Astrocyte of the spinal cord (primary cell): ENCODE measurements at regions not wholly inside any gene's neighbourhood (a gene's known extent, or its start where the extent isn't known, plus 50 kb on each side); places are given as distances from the start of the nearest gene placed in this dataset.
A peak's percentile ranks its signal among the peaks of the same experiment; 100 is the strongest.

Source experiments
- DNase-seq: peaks from one replicate; pipeline ENCODE4 v3.0.0; 2011; ENCODE audit warnings: low read depth, low spot score
- H3K4me3 ChIP-seq: 2 replicates; pipeline ENCODE4 v1.5.1; 2011; ENCODE audit warnings: low read depth, mild to moderate bottlenecking, low read length, moderate library complexity
- CTCF ChIP-seq: IDR thresholded peaks from 2 replicates; pipeline ENCODE4 v1.5.1; 2012; ENCODE audit warnings: low read depth, mild to moderate bottlenecking, low read length, inconsistent platforms
- in situ Hi-C: cut with HindIII; loops from 2 replicates; pipeline ENCODE4 v1.10.0; 2017; ENCODE audit warnings: low sequenced_read_pairs

DNA sequence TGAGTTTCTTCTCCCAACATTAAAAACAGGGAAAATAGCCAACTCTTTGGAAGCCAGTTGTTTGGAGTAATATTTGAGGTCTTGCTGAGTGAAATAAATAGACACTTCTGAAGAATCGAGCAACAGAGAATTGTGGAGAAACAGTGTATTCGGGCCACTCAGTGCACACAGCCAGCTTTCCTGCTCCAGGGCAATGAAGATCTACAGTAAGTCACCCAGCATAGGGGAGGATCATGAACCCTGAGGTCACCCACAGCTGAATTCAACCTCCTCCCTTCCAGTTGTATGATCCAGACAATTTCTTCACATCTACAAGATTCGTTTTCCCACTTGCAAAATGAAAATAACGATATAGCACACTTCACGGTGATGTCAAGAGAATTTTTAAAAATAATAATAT is 161.7 kb upstream of the BCL6 start:
- no peak overlapping the region for H3K4me3 ChIP-seq
- TF ChIP-seq CTCF, result no peak
- in situ Hi-C loops, result no loop called here
- DNase-seq, result no peak

DNA sequence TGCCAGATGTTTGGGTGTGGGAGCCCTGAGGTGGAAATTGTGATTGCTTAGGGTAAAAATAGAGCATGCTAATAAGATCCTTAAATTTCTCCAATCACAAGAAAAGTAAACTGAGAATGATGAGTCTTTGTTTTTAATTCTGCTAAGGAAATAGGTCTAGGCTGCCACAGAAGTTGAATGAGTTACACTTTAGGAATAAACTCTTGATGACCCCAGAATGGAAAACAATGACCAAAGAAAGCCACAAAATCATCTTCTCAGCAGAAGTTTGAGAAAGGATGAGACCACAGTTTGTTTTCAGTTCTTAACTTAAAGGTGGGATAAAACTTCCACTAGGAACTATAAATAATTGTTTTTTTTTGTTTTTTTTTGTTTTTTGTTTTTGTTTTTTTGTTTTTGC is 164.6 kb upstream of the BCL6 start:
- no peak overlapping the region for H3K4me3 ChIP-seq
- no peak for TF ChIP-seq CTCF
- peak; percentile 25 for DNase-seq
- in situ Hi-C loops, result no loop called here

DNA sequence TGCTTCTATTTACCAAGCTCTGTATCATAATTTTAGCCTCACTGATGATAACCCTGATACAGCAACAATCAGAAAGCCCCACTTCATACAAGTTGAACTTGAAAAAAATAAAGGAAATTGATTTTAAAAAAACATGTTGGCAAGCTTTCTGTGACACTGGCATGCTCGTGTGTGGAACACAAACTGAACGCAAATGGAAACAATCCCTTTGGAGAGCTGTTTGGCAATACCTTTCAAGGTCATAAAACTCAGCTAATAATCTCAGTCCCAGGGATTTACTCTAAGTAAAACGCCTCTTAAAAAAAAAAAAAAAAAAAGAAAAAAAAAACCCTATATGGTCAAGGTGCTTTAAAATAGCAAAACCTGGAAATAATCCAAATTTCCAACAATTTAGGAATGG is 166.7 kb upstream of the BCL6 start:
- H3K4me3 ChIP-seq, result no peak overlapping the region
- no peak for DNase-seq
- in situ Hi-C loops, result no loop called here
- no peak for TF ChIP-seq CTCF

GRCh38 chr3:187913617-187914033 is 168.4 kb upstream of the BCL6 start:
- in situ Hi-C loops, result no loop called here
- no peak overlapping the region for H3K4me3 ChIP-seq
- no peak for TF ChIP-seq CTCF
- peak; percentile 52 for DNase-seq

GRCh38 chr3:187914231-187914630 is 169.0 kb upstream of the BCL6 start:
- DNase-seq, result no peak
- no peak for TF ChIP-seq CTCF
- in situ Hi-C loops, result no loop called here
- no peak overlapping the region for H3K4me3 ChIP-seq

DNA sequence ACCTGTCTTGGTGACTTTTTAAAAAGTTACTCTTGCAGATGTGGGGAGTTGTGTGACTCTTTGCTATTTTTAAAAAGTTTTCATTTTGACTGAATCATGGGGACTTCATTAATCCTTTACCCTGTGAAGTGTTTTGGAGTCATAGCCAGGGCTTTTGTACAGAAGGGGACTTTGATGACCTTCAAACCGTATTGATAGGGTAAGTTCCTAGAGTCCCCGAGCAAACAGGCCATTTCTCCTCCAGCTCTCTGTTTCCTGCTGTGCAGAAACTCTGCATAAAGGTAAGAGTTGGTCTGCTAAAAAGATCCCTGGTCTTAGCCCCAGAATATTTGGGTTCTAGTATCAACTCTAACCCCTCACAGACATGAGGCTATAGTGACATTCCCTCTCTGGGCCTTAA is 170.8 kb upstream of the BCL6 start:
- no peak overlapping the region for H3K4me3 ChIP-seq
- DNase-seq, result no peak
- in situ Hi-C loops, result no loop called here
- no peak for TF ChIP-seq CTCF

- no peak for TF ChIP-seq CTCF
- no peak overlapping the region for H3K4me3 ChIP-seq
- DNase-seq, result no peak
- in situ Hi-C loops, result no loop called here
Measured at GRCh38 chr3:187918081-187918644, 172.9 kb upstream of the BCL6 start.
